ENCODE measurements at regions not wholly inside any gene's neighbourhood (a gene's known extent, or its start where the extent isn't known, plus 50 kb on each side); places are given as distances from the start of the nearest gene placed in this dataset.

DNA sequence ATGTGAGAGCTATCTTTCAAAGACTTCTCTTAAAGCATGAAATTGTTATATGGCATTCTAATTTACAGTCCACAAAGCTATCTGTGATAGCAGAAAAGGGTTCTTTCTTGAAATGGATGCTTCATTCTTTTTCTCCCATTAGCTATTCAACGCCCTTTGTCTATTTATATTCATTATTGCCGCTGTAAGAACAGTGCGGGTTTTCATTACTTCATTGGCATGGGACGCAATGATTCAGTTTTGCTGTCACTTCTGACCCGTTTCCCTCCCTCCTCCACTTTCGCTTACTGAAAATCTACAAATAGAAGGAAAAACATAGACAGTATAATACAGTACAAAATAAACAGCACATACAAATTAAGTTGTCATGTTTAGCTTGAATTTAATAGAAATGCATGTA is 394.6 kb downstream of the PCDH7 start:
- TF ChIP-seq ZNF70 (CRISPR knock-in tag; IDR thresholded peaks at IDR 0.05) (no peak), CSDC2 (CRISPR knock-in tag; IDR thresholded peaks at IDR 0.05) (no peak)
- TF ChIP-seq, protein P1, sequence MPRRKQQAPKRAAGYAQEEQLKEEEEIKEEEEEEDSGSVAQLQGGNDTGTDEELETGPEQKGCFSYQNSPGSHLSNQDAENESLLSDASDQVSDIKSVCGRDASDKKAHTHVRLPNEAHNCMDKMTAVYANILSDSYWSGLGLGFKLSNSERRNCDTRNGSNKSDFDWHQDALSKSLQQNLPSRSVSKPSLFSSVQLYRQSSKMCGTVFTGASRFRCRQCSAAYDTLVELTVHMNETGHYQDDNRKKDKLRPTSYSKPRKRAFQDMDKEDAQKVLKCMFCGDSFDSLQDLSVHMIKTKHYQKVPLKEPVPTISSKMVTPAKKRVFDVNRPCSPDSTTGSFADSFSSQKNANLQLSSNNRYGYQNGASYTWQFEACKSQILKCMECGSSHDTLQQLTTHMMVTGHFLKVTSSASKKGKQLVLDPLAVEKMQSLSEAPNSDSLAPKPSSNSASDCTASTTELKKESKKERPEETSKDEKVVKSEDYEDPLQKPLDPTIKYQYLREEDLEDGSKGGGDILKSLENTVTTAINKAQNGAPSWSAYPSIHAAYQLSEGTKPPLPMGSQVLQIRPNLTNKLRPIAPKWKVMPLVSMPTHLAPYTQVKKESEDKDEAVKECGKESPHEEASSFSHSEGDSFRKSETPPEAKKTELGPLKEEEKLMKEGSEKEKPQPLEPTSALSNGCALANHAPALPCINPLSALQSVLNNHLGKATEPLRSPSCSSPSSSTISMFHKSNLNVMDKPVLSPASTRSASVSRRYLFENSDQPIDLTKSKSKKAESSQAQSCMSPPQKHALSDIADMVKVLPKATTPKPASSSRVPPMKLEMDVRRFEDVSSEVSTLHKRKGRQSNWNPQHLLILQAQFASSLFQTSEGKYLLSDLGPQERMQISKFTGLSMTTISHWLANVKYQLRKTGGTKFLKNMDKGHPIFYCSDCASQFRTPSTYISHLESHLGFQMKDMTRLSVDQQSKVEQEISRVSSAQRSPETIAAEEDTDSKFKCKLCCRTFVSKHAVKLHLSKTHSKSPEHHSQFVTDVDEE (CRISPR knock-in tag; IDR thresholded peaks at IDR 0.05) = no peak

Data from SK-N-SH treated with all-trans-retinoic acid at 6 μM for 48 hours (cell line).